ENCODE measurements at regions not wholly inside any gene's neighbourhood (a gene's known extent, or its start where the extent isn't known, plus 50 kb on each side); places are given as distances from the start of the nearest gene placed in this dataset.

GRCh38 chr2:215504547-215504946 lies 68.7 kb upstream of the FN1 start (continued):
- TF ChIP-seq KDM4A (IDR thresholded peaks at IDR 0.05; ENCODE audit: low read depth, low read length, severe bottlenecking) (no peak), EP300 (IDR thresholded peaks at IDR 0.05; ENCODE audit: borderline replicate concordance in 1 of 2, low read depth in 2 of 2, low read length in 2 of 2) (no peak), SP2 (IDR thresholded peaks at IDR 0.05; ENCODE audit: low read length) (no peak), E2F6 (IDR thresholded peaks at IDR 0.05) (no peak), GTF2F1 (IDR thresholded peaks at IDR 0.05; ENCODE audit: borderline replicate concordance, low read depth, low read length) (no peak), SIRT6 (IDR thresholded peaks at IDR 0.05; ENCODE audit: low read length) (no peak)
- TF ChIP-seq, protein P1, sequence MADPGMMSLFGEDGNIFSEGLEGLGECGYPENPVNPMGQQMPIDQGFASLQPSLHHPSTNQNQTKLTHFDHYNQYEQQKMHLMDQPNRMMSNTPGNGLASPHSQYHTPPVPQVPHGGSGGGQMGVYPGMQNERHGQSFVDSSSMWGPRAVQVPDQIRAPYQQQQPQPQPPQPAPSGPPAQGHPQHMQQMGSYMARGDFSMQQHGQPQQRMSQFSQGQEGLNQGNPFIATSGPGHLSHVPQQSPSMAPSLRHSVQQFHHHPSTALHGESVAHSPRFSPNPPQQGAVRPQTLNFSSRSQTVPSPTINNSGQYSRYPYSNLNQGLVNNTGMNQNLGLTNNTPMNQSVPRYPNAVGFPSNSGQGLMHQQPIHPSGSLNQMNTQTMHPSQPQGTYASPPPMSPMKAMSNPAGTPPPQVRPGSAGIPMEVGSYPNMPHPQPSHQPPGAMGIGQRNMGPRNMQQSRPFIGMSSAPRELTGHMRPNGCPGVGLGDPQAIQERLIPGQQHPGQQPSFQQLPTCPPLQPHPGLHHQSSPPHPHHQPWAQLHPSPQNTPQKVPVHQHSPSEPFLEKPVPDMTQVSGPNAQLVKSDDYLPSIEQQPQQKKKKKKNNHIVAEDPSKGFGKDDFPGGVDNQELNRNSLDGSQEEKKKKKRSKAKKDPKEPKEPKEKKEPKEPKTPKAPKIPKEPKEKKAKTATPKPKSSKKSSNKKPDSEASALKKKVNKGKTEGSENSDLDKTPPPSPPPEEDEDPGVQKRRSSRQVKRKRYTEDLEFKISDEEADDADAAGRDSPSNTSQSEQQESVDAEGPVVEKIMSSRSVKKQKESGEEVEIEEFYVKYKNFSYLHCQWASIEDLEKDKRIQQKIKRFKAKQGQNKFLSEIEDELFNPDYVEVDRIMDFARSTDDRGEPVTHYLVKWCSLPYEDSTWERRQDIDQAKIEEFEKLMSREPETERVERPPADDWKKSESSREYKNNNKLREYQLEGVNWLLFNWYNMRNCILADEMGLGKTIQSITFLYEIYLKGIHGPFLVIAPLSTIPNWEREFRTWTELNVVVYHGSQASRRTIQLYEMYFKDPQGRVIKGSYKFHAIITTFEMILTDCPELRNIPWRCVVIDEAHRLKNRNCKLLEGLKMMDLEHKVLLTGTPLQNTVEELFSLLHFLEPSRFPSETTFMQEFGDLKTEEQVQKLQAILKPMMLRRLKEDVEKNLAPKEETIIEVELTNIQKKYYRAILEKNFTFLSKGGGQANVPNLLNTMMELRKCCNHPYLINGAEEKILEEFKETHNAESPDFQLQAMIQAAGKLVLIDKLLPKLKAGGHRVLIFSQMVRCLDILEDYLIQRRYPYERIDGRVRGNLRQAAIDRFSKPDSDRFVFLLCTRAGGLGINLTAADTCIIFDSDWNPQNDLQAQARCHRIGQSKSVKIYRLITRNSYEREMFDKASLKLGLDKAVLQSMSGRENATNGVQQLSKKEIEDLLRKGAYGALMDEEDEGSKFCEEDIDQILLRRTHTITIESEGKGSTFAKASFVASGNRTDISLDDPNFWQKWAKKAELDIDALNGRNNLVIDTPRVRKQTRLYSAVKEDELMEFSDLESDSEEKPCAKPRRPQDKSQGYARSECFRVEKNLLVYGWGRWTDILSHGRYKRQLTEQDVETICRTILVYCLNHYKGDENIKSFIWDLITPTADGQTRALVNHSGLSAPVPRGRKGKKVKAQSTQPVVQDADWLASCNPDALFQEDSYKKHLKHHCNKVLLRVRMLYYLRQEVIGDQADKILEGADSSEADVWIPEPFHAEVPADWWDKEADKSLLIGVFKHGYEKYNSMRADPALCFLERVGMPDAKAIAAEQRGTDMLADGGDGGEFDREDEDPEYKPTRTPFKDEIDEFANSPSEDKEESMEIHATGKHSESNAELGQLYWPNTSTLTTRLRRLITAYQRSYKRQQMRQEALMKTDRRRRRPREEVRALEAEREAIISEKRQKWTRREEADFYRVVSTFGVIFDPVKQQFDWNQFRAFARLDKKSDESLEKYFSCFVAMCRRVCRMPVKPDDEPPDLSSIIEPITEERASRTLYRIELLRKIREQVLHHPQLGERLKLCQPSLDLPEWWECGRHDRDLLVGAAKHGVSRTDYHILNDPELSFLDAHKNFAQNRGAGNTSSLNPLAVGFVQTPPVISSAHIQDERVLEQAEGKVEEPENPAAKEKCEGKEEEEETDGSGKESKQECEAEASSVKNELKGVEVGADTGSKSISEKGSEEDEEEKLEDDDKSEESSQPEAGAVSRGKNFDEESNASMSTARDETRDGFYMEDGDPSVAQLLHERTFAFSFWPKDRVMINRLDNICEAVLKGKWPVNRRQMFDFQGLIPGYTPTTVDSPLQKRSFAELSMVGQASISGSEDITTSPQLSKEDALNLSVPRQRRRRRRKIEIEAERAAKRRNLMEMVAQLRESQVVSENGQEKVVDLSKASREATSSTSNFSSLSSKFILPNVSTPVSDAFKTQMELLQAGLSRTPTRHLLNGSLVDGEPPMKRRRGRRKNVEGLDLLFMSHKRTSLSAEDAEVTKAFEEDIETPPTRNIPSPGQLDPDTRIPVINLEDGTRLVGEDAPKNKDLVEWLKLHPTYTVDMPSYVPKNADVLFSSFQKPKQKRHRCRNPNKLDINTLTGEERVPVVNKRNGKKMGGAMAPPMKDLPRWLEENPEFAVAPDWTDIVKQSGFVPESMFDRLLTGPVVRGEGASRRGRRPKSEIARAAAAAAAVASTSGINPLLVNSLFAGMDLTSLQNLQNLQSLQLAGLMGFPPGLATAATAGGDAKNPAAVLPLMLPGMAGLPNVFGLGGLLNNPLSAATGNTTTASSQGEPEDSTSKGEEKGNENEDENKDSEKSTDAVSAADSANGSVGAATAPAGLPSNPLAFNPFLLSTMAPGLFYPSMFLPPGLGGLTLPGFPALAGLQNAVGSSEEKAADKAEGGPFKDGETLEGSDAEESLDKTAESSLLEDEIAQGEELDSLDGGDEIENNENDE (IDR thresholded peaks at IDR 0.05; ENCODE audit: insufficient replicate concordance, low read length) = no peak

Data from H1 (cell line).